ENCODE measurements at regions not wholly inside any gene's neighbourhood (a gene's known extent, or its start where the extent isn't known, plus 50 kb on each side); places are given as distances from the start of the nearest gene placed in this dataset.

GRCh38 chr22:46096051-46096450 lies 54.3 kb upstream of the PPARA start:
- Histone ChIP-seq H3K27me3 (replicated peaks; ENCODE audit: insufficient read depth) (no peaks in the 10 kb centered on the region), H3K4me3 (no peak overlapping the region), H3K4me1 (ENCODE audit: control insufficient read depth in 1 of 2, low read depth in 2 of 2) (peaks cover 30 to 96% of the 10 kb centered on the region in 2 donors), H3K36me3 (peaks cover 42% of the 10 kb centered on the region), H3K27ac (peak overlapping the region; percentile 43 to 60), H3K9me3 (no peaks in the 10 kb centered on the region)
- DNase-seq (ENCODE audit: low spot score) (no peak), ATAC-seq (ENCODE audit: insufficient number of reproducible peaks, low FRiP score, low read depth) (no peak)
- TF ChIP-seq CTCF (IDR thresholded peaks at IDR 0.05) = no peak

DNA sequence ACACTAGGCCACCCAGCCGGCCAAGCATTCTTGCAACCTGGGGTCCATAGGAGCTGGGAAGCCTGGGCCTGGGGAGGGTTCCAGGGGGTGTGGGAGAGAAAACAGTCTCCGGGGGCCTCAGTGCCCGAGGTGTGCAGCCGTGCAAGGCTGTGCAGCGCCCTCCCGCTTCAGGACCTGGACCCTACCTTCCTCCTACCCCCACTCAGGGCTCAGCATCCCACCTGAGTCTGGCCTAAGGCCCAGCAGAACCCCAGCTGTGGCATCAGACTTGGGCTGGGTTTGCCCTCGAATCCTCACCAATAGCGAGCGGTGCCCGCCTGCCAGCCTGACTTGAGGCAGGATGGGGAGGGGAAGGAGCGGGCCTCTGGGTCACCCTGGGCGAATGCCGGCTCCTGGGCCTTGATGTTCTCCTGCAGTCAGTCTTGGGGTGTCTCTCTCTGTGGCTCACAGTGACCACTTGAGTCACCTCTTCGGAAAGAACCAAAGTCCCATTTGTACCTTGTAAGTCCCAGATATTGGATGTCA lies 53.6 kb upstream of the PPARA start:
- ATAC-seq (ENCODE audit: insufficient number of reproducible peaks, low FRiP score, low read depth) (no peak), DNase-seq (ENCODE audit: low spot score) (no peak)
- Histone ChIP-seq H3K9me3 (no peaks in the 10 kb centered on the region), H3K4me3 (no peak overlapping the region), H3K27me3 (replicated peaks; ENCODE audit: insufficient read depth) (no peaks in the 10 kb centered on the region), H3K27ac (peak overlapping the region; percentile 43 to 60), H3K4me1 (ENCODE audit: control insufficient read depth in 1 of 2, low read depth in 2 of 2) (peaks cover 25 to 96% of the 10 kb centered on the region in 2 donors), H3K36me3 (peaks cover 43% of the 10 kb centered on the region)
- TF ChIP-seq CTCF (IDR thresholded peaks at IDR 0.05) = no peak

DNA sequence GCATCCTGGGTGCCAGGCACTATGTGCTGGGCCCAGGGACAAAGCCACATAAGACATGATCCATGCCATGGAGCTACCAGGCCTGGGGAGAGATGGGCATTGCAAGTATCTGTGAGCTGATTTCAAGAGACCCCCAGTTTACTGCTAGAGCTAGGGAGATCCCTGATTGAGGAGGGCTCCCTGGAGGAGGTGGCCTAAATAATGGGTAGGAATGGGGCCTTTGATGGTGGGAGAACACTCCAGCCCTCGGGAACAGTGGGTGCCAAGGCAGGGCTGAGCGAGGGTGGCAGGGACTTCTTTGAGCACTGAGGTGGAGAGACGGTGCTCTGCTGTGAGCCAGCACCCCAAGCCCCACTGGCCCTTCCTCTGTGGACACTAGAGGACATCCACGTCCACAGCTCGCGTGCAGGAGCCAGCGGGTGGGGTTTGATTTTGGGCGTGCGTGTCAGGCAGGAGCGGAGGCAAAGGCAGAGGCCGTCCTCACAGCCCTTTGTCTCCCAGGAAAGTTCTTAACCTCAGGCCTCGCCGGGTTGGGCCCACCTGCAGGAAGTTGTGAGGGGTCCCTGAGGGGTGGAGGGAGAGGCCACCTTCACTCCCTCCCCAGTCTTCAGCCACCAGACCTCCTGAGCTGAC lies 52.9 kb upstream of the PPARA start:
- H3K27ac ChIP-seq = peak overlapping the region; percentile 60 to 87
- H3K4me3 ChIP-seq = no peak overlapping the region
- H3K27me3 ChIP-seq (replicated peaks; ENCODE audit: insufficient read depth) = no peaks in the 10 kb centered on the region
- DNase-seq (ENCODE audit: low spot score) = no peak
- no peaks in the 10 kb centered on the region for H3K9me3 ChIP-seq
- H3K4me1 ChIP-seq (ENCODE audit: control insufficient read depth in 1 of 2, low read depth in 2 of 2) = peaks cover 26 to 96% of the 10 kb centered on the region in 2 donors
- ATAC-seq (ENCODE audit: insufficient number of reproducible peaks, low FRiP score, low read depth) = no peak
- peaks cover 44% of the 10 kb centered on the region for H3K36me3 ChIP-seq
- no peak for TF ChIP-seq CTCF (IDR thresholded peaks at IDR 0.05)

GRCh38 chr22:46098525-46099475 lies 51.5 kb upstream of the PPARA start:
- Histone ChIP-seq H3K36me3 (peaks cover 47% of the 10 kb centered on the region), H3K27me3 (replicated peaks; ENCODE audit: insufficient read depth) (no peaks in the 10 kb centered on the region), H3K4me3 (no peak overlapping the region), H3K9me3 (no peaks in the 10 kb centered on the region), H3K27ac (peak overlapping the region; percentile 60 to 87), H3K4me1 (ENCODE audit: control insufficient read depth in 1 of 2, low read depth in 2 of 2) (peaks cover 28 to 96% of the 10 kb centered on the region in 2 donors)
- DNase-seq (ENCODE audit: low spot score) = no peak
- TF ChIP-seq CTCF (IDR thresholded peaks at IDR 0.05) = no peak
- no peak for ATAC-seq (ENCODE audit: insufficient number of reproducible peaks, low FRiP score, low read depth)

- Histone ChIP-seq H3K27ac (peak overlapping the region; percentile 60 to 87), H3K36me3 (peaks cover 47% of the 10 kb centered on the region)
- no peak for TF ChIP-seq CTCF (IDR thresholded peaks at IDR 0.05)
Measured at GRCh38 chr22:46099740-46100139, 50.6 kb upstream of the PPARA start.

More at GRCh38 chr22:46099740-46100139, 50.6 kb upstream of the PPARA start:
- no peaks in the 10 kb centered on the region for H3K9me3 ChIP-seq
- peaks cover 34 to 96% of the 10 kb centered on the region in 2 donors for H3K4me1 ChIP-seq (ENCODE audit: control insufficient read depth in 1 of 2, low read depth in 2 of 2)
- no peak for ATAC-seq (ENCODE audit: insufficient number of reproducible peaks, low FRiP score, low read depth)
- no peak for DNase-seq (ENCODE audit: low spot score)
- H3K27me3 ChIP-seq (replicated peaks; ENCODE audit: insufficient read depth) = no peaks in the 10 kb centered on the region
- no peak overlapping the region for H3K4me3 ChIP-seq

Measured in thoracic aorta (tissue), 2 donors.